Astrocyte (in vitro differentiated cells and primary cell): ENCODE measurements at regions not wholly inside any gene's neighbourhood (a gene's known extent, or its start where the extent isn't known, plus 50 kb on each side); places are given as distances from the start of the nearest gene placed in this dataset.

Source experiments
- DNase-seq: peaks from one replicate; pipeline ENCODE4 v3.0.0-alpha.2; 2010; ENCODE audit warnings: low read depth
- FAIRE-seq: peaks from 2 replicates; lab custom pipeline; 2011; peaks lifted over from hg19 to GRCh38; lab: Jason Lieb, UNC
- H2AFZ ChIP-seq: 2 replicates; pipeline ENCODE4 v1.6.0; 2012; ENCODE audit warnings: low read depth, low read length, inconsistent platforms
- H3K27ac ChIP-seq: 2 replicates; pipeline ENCODE4 v1.5.1; 2011; ENCODE audit warnings: low read depth, low read length, inconsistent platforms
- H3K27me3 ChIP-seq: 2 replicates; pipeline ENCODE4 v1.6.0; 2011; ENCODE audit warnings: low read length, inconsistent platforms; ENCODE audit not compliant: insufficient read depth
- H3K36me3 ChIP-seq: 2 replicates; pipeline ENCODE4 v1.5.1; 2011; ENCODE audit warnings: low read length, inconsistent platforms; ENCODE audit not compliant: insufficient read depth
- H3K4me1 ChIP-seq: 2 replicates; pipeline ENCODE4 v1.5.1; 2011; ENCODE audit warnings: low read length, inconsistent platforms; ENCODE audit not compliant: insufficient read depth
- H3K4me2 ChIP-seq: 2 replicates; pipeline ENCODE4 v1.6.0; 2012; ENCODE audit warnings: low read length, inconsistent platforms
- H3K4me3 ChIP-seq: 2 replicates; pipeline ENCODE4 v1.5.1; 2011; ENCODE audit warnings: low read depth, mild to moderate bottlenecking, low read length, inconsistent platforms; ENCODE audit not compliant: insufficient read depth
- H3K79me2 ChIP-seq: 2 replicates; pipeline ENCODE4 v1.6.0; 2012; ENCODE audit warnings: mild to moderate bottlenecking, low read length, inconsistent platforms; ENCODE audit not compliant: insufficient read depth
- H3K9ac ChIP-seq: 2 replicates; pipeline ENCODE4 v1.6.0; 2012; ENCODE audit warnings: mild to moderate bottlenecking, low read length, inconsistent platforms
- H3K9me3 ChIP-seq: 2 replicates; pipeline ENCODE4 v1.5.1; 2012; ENCODE audit warnings: low read depth, mild to moderate bottlenecking, low read length, inconsistent platforms; ENCODE audit not compliant: insufficient read depth
- H4K20me1 ChIP-seq: 2 replicates; pipeline ENCODE4 v1.6.0; 2012; ENCODE audit warnings: low read length, inconsistent platforms; ENCODE audit not compliant: insufficient read depth
- H3K27ac Mint-ChIP-seq: one replicate; pipeline ENCODE4 v1.8.0; 2021; ENCODE audit warnings: mild to moderate bottlenecking, mixed read lengths; ENCODE audit not compliant: unreplicated experiment
- H3K27me3 Mint-ChIP-seq: one replicate; pipeline ENCODE4 v1.8.0; 2021; ENCODE audit warnings: low read depth, mixed read lengths; ENCODE audit not compliant: unreplicated experiment
- H3K36me3 Mint-ChIP-seq: one replicate; pipeline ENCODE4 v1.8.0; 2021; ENCODE audit warnings: low read depth, mixed read lengths; ENCODE audit not compliant: unreplicated experiment
- H3K4me1 Mint-ChIP-seq: one replicate; pipeline ENCODE4 v1.8.0; 2021; ENCODE audit warnings: low read depth, mixed read lengths; ENCODE audit not compliant: unreplicated experiment
- H3K4me3 Mint-ChIP-seq: one replicate; pipeline ENCODE4 v1.8.0; 2021; ENCODE audit warnings: mild to moderate bottlenecking, moderate library complexity, mixed read lengths; ENCODE audit not compliant: unreplicated experiment
- H3K9me3 Mint-ChIP-seq: one replicate; pipeline ENCODE4 v1.8.0; 2021; ENCODE audit warnings: mild to moderate bottlenecking, mixed read lengths; ENCODE audit not compliant: unreplicated experiment
- CTCF ChIP-seq: IDR thresholded peaks from 2 replicates; pipeline ENCODE4 v1.5.1; 2011; ENCODE audit warnings: low read depth, mild to moderate bottlenecking, inconsistent platforms, low read length, moderate library complexity; ENCODE audit not compliant: insufficient read depth
- EZH2 ChIP-seq: IDR thresholded peaks from 2 replicates; pipeline ENCODE4 v1.6.1; 2012; ENCODE audit warnings: mild to moderate bottlenecking, low read length, inconsistent platforms; ENCODE audit not compliant: insufficient read depth

- no peak for FAIRE-seq
- peaks cover 16% of the 10 kb centered on the region for H3K4me1 Mint-ChIP-seq
- Histone ChIP-seq H3K79me2 (no peaks in the 10 kb centered on the region), H2AFZ (no peak overlapping the region), H3K9me3 (no peaks in the 10 kb centered on the region), H3K27me3 (no peaks in the 10 kb centered on the region), H4K20me1 (no peaks in the 10 kb centered on the region), H3K9ac (no peak overlapping the region), H3K27ac (no peak overlapping the region), H3K4me2 (no peak overlapping the region), H3K36me3 (no peaks in the 10 kb centered on the region), H3K4me1 (no peaks in the 10 kb centered on the region), H3K4me3 (no peak overlapping the region)
- TF ChIP-seq EZH2 = no peak
- no peak for TF ChIP-seq CTCF
- H3K36me3 Mint-ChIP-seq = no peaks in the 10 kb centered on the region
- peaks cover 2% of the 10 kb centered on the region for H3K27me3 Mint-ChIP-seq
- DNase-seq = no peak
- H3K4me3 Mint-ChIP-seq = no peak overlapping the region
- peaks cover 2% of the 10 kb centered on the region for H3K9me3 Mint-ChIP-seq
- H3K27ac Mint-ChIP-seq = no peak overlapping the region
Observed at GRCh38 chr3:102002056-102002455, 152.7 kb downstream of the NFKBIZ start.

- no peak overlapping the region for H3K4me2 ChIP-seq
- H3K36me3 Mint-ChIP-seq = no peaks in the 10 kb centered on the region
- no peak for FAIRE-seq
Observed at GRCh38 chr3:102004561-102004960, 155.2 kb downstream of the NFKBIZ start.

More at GRCh38 chr3:102004561-102004960, 155.2 kb downstream of the NFKBIZ start:
- Histone ChIP-seq H3K27ac (no peak overlapping the region), H3K9ac (no peak overlapping the region), H3K79me2 (no peaks in the 10 kb centered on the region), H3K4me3 (no peak overlapping the region), H4K20me1 (no peaks in the 10 kb centered on the region), H3K36me3 (no peaks in the 10 kb centered on the region), H3K4me1 (no peaks in the 10 kb centered on the region), H3K27me3 (no peaks in the 10 kb centered on the region), H3K9me3 (no peaks in the 10 kb centered on the region), H2AFZ (no peak overlapping the region)
- peaks cover 5% of the 10 kb centered on the region for H3K4me1 Mint-ChIP-seq
- TF ChIP-seq CTCF (no peak), EZH2 (no peak)
- H3K9me3 Mint-ChIP-seq = peaks cover 10% of the 10 kb centered on the region
- H3K27ac Mint-ChIP-seq = no peak overlapping the region
- DNase-seq = no peak
- H3K4me3 Mint-ChIP-seq = no peak overlapping the region
- peaks cover under 1% of the 10 kb centered on the region for H3K27me3 Mint-ChIP-seq
